SK-N-SH (cell line): ENCODE measurements at regions not wholly inside any gene's neighbourhood (a gene's known extent, or its start where the extent isn't known, plus 50 kb on each side); places are given as distances from the start of the nearest gene placed in this dataset.

Experiments
- CTCF ChIA-PET: fragments of 300-600, 350-600 bp; formaldehyde crosslinking; extraction: SDS; loops from one replicate; lab custom pipeline; 2021; lab: Yijun Ruan, JAX
- POLR2A ChIA-PET: fragments of 350-600 bp; sonication (Branson Sonifier 250); formaldehyde crosslinking; extraction: SDS; loops from one replicate; lab custom pipeline; 2020; ENCODE audit warnings: antibody characterized with exemption, inconsistent platforms; lab: Yijun Ruan, JAX
- DNase-seq: peaks from one replicate; pipeline ENCODE4 v3.0.0; 2012
- H2AFZ ChIP-seq: fragments of 200-600 bp; sonication (generic); 2 replicates; pipeline ENCODE4 v1.8.1; 2016; ENCODE audit warnings: antibody characterized with exemption, mild to moderate bottlenecking, low read depth
- H3F3A ChIP-seq: fragments of 200-600 bp; sonication (generic); replicated peaks from 2 replicates; pipeline ENCODE3; 2016; ENCODE audit warnings: antibody characterized with exemption, mild to moderate bottlenecking; ENCODE audit not compliant: insufficient read depth
- H3K27ac ChIP-seq, 2 experiments: fragments of 200-500 bp in 1 of 2; fragments of 200-600 bp in 1 of 2; sonication (Bioruptor generic) in 1 of 2; sonication (generic), shearing (Covaris generic) in 1 of 2; 2 replicates each; pipeline versions ENCODE4 v1.5.1 to v1.6.1; 2014 to 2016; ENCODE audit warnings: low read depth in 2 of 2, inconsistent platforms in 1 of 2, low read length in 1 of 2, mild to moderate bottlenecking in 1 of 2, mixed read lengths in 1 of 2
- H3K27me3 ChIP-seq: fragments of 200-600 bp; sonication (generic), shearing (Covaris generic); 2 replicates; pipeline ENCODE4 v1.6.1; 2016; ENCODE audit warnings: mixed run types; ENCODE audit not compliant: insufficient read depth
- H3K36me3 ChIP-seq, 2 experiments: fragments of 200-500 bp in 1 of 2; fragments of 200-600 bp in 1 of 2; sonication (Bioruptor generic) in 1 of 2; sonication (generic) in 1 of 2; replicated peaks in 1 of 2; 2 replicates each; pipeline versions ENCODE3 to v1.5.1; 2014 to 2016; ENCODE audit warnings: low read length in 1 of 2, mild to moderate bottlenecking in 1 of 2; ENCODE audit not compliant: insufficient read depth in 2 of 2, control insufficient read depth in 1 of 2
- H3K4me1 ChIP-seq, 2 experiments: fragments of 200-500 bp in 1 of 2; fragments of 200-600 bp in 1 of 2; sonication (Bioruptor generic) in 1 of 2; sonication (generic), shearing (Covaris generic) in 1 of 2; 2 replicates each; pipeline versions ENCODE4 v1.5.1 to v1.6.1; 2014 to 2016; ENCODE audit warnings: low read depth in 1 of 2, low read length in 1 of 2, mixed run types in 1 of 2; ENCODE audit not compliant: insufficient read depth in 2 of 2, control insufficient read depth in 1 of 2
- H3K4me2 ChIP-seq: fragments of 200-600 bp; sonication (generic), shearing (Covaris generic); 2 replicates; pipeline ENCODE4 v1.6.1; 2017; ENCODE audit warnings: mixed run types
- H3K4me3 ChIP-seq, 2 experiments: fragments of 200-500 bp in 1 of 2; fragments of 200-600 bp in 1 of 2; sonication (Bioruptor generic) in 1 of 2; sonication (generic), shearing (Covaris generic) in 1 of 2; 2 replicates each; pipeline versions ENCODE4 v1.5.1 to v1.8.1; 2014 to 2016; ENCODE audit warnings: low read depth in 2 of 2, inconsistent platforms in 1 of 2, low read length in 1 of 2, mild to moderate bottlenecking in 1 of 2, mixed read lengths in 1 of 2, moderate library complexity in 1 of 2
- H3K79me2 ChIP-seq: fragments of 200-600 bp; sonication (generic); 2 replicates; pipeline ENCODE4 v1.8.1; 2017; ENCODE audit warnings: mild to moderate bottlenecking; ENCODE audit not compliant: insufficient read depth
- H3K9ac ChIP-seq: fragments of 200-600 bp; sonication (generic); 2 replicates; pipeline ENCODE4 v1.6.1; 2017; ENCODE audit warnings: mixed run types
- H3K9me2 ChIP-seq: fragments of 200-600 bp; sonication (generic); 2 replicates; pipeline ENCODE4 v1.6.1; 2017; ENCODE audit warnings: mixed run types
- H3K9me3 ChIP-seq: fragments of 200-600 bp; sonication (generic); 2 replicates; pipeline ENCODE4 v1.6.1; 2017; ENCODE audit warnings: mixed run types, mild to moderate bottlenecking, moderate library complexity
- H4K20me1 ChIP-seq: fragments of 200-600 bp; sonication (generic); 2 replicates; pipeline ENCODE4 v1.6.1; 2017; ENCODE audit warnings: mild to moderate bottlenecking, mixed run types; ENCODE audit not compliant: insufficient read depth
- CHD2 ChIP-seq: fragments of 150-350 bp; IDR thresholded peaks from 2 replicates; pipeline ENCODE4 v1.6.1; 2018; ENCODE audit warnings: low read length; ENCODE audit not compliant: partially characterized antibody
- ELF1 ChIP-seq: IDR thresholded peaks from 2 replicates; pipeline ENCODE4 v1.4.0; 2012
- FOXJ3 ChIP-seq: sonication (generic); formaldehyde crosslinking; IDR thresholded peaks from 2 replicates; pipeline ENCODE4 v1.5.1; 2020; ENCODE audit warnings: mild to moderate bottlenecking, missing genetic modification reagents
- FOXM1 ChIP-seq: IDR thresholded peaks from 2 replicates; pipeline ENCODE4 v1.4.0; 2012; ENCODE audit warnings: low read depth, mild to moderate bottlenecking
- IRF3 ChIP-seq: fragments of 150-350 bp; IDR thresholded peaks from 2 replicates; pipeline ENCODE4 v1.6.1; 2016; ENCODE audit warnings: mild to moderate bottlenecking, low read depth, low read length
- JUND ChIP-seq: IDR thresholded peaks from 2 replicates; pipeline ENCODE4 v1.4.0; 2012
- MXI1 ChIP-seq: IDR thresholded peaks from 2 replicates; pipeline ENCODE4 v1.6.1; 2012; ENCODE audit warnings: mild to moderate bottlenecking, low read depth, low read length, improper control_type of control experiment
- NFIC ChIP-seq: IDR thresholded peaks from 2 replicates; pipeline ENCODE4 v1.4.0; 2012; ENCODE audit warnings: borderline replicate concordance
- PBX3 ChIP-seq: IDR thresholded peaks from 2 replicates; pipeline ENCODE4; 2012
- POLR2AphosphoS5 ChIP-seq: IDR thresholded peaks from 2 replicates; pipeline ENCODE4 v1.6.1; 2012; ENCODE audit warnings: low read depth, low read length
- RCOR1 ChIP-seq: fragments of 150-350 bp; IDR thresholded peaks from 2 replicates; pipeline ENCODE4 v1.6.1; 2017; ENCODE audit warnings: antibody characterized with exemption, low read length
- REST ChIP-seq: IDR thresholded peaks from 2 replicates; pipeline ENCODE4 v1.6.1; 2012; ENCODE audit warnings: mild to moderate bottlenecking, low read depth, low read length, moderate library complexity
- SIN3A ChIP-seq: IDR thresholded peaks from 2 replicates; pipeline ENCODE4 v1.6.1; 2012; ENCODE audit warnings: low read depth, mild to moderate bottlenecking, low read length, moderate library complexity, borderline replicate concordance
- TAF1 ChIP-seq: IDR thresholded peaks from 2 replicates; pipeline ENCODE4 v1.6.1; 2012; ENCODE audit warnings: low read depth, mild to moderate bottlenecking, low read length, moderate library complexity, borderline replicate concordance
- TCF12 ChIP-seq: IDR thresholded peaks from 2 replicates; pipeline ENCODE4 v1.4.0; 2012
- ZBTB33 ChIP-seq: IDR thresholded peaks from 2 replicates; pipeline ENCODE4 v1.4.0; 2012; ENCODE audit warnings: low read depth, borderline replicate concordance
- WGBS: methylation state at CpG from one replicate; pipeline ENCODE4 v1.1.6; 2017; ENCODE audit warnings: low lambda C conversion rate; 5-methylcytosine and 5-hydroxymethylcytosine counted together

GRCh38 chr2:191533693-191534180 is 144.2 kb upstream of the NABP1 start (continued):
- TF ChIP-seq REST: no peak
- no peak for TF ChIP-seq NFIC
- TF ChIP-seq ELF1: no peak
- TF ChIP-seq POLR2AphosphoS5: no peak

GRCh38 chr2:191537921-191538320 is 140.0 kb upstream of the NABP1 start:
- CTCF ChIA-PET: interaction anchor here (0.9 to 3.4 kb wide), 8 partner anchors 9 to 373 kb away, joined by 3 to 46 read pairs (median 8); no protein-coding TSS in a partner anchor
- no peak overlapping the region for H3K9ac ChIP-seq
- TF ChIP-seq FOXJ3 (CRISPR knock-in tag) (no peak), RCOR1 (no peak), TAF1 (no peak), POLR2AphosphoS5 (no peak), SIN3A (no peak), MXI1 (no peak), FOXM1 (no peak), PBX3 (no peak), TCF12 (no peak), JUND (no peak), ZBTB33 (no peak), CHD2 (no peak), IRF3 (no peak)
- TF ChIP-seq, all 33 proteins: peak for 0
- no peaks in the 10 kb centered on the region for H4K20me1 ChIP-seq
- H3K4me2 ChIP-seq: no peak overlapping the region
- peaks cover 0 to 17% of the 10 kb centered on the region in 2 experiments; a peak in 2 of 4 replicates for H3K4me1 ChIP-seq
- no peak for DNase-seq
- no peaks in the 10 kb centered on the region for H3K36me3 ChIP-seq
- no peaks in the 10 kb centered on the region for H3K79me2 ChIP-seq
- no peaks in the 10 kb centered on the region for H3K27me3 ChIP-seq
- POLR2A ChIA-PET: no interaction called here
- H3K9me2 ChIP-seq: no peaks in the 10 kb centered on the region
- no peak overlapping the region for H2AFZ ChIP-seq
- no peaks in the 10 kb centered on the region for H3K9me3 ChIP-seq
- H3K4me3 ChIP-seq: no peak overlapping the region
- WGBS: 65% methylated on average over 4 of the region's 4 CpGs
- H3F3A ChIP-seq: no peaks in the 10 kb centered on the region
- peak overlapping the region in 1 of 2 experiments; percentile 78; a peak in 2 of 4 replicates for H3K27ac ChIP-seq
